HCT116 (cell line): ENCODE measurements at regions not wholly inside any gene's neighbourhood (a gene's known extent, or its start where the extent isn't known, plus 50 kb on each side); places are given as distances from the start of the nearest gene placed in this dataset.

Experiments
- ATAC-seq: fragments of 200-7000 bp; cut with Tn5 transposase; 2 replicates; pipeline ENCODE4 v1.9.1; 2020; ENCODE audit warnings: mild to moderate bottlenecking, moderate library complexity
- BruUV-seq: library from RNA; stranded (reverse); fragments of 400-500 nt; replicated peaks from 2 replicates; lab custom pipeline; 2021; lab: Mats Ljungman, UMichigan
- CTCF ChIA-PET: fragments of 300-600 bp; sonication (Branson Sonifier 250); formaldehyde crosslinking; loops from one replicate; lab custom pipeline; 2021; ENCODE audit warnings: antibody characterized with exemption; lab: Charles Lee
- POLR2A ChIA-PET: fragments of 300-600, 350-600 bp; sonication (Branson Sonifier 250); formaldehyde crosslinking; loops from one replicate; lab custom pipeline; 2021; ENCODE audit warnings: antibody characterized with exemption; lab: Charles Lee
- RAD21 ChIA-PET, 2 experiments: fragments of 300-600 bp; sonication (Branson Sonifier 250); formaldehyde crosslinking; loops; one replicate each; lab custom pipeline; 2023; ENCODE audit warnings: low total read pairs in 2 of 2; ENCODE audit not compliant: uncharacterized antibody in 2 of 2, unreplicated experiment in 2 of 2, low non-redundant PET in 1 of 2; lab: Charles Lee
- DNase-seq: peaks from one replicate; pipeline ENCODE4 v3.0.0-alpha.2; 2010; ENCODE audit warnings: low read depth, low spot score
- H2AFZ ChIP-seq: fragments of 200-600 bp; shearing (Covaris generic), sonication (generic); 2 replicates; pipeline ENCODE4 v1.6.1; 2017; ENCODE audit warnings: low read depth, mixed run types, mixed read lengths, antibody characterized with exemption, low read length; ENCODE audit not compliant: poor library complexity, severe bottlenecking
- H3K27ac ChIP-seq: 2 replicates; pipeline ENCODE4 v1.5.1; 2012; ENCODE audit warnings: low read depth, low read length
- H3K27me3 ChIP-seq: fragments of 200-600 bp; sonication (generic); 2 replicates; pipeline ENCODE4 v1.6.1; 2016; ENCODE audit warnings: mixed run types, low read length, mixed read lengths; ENCODE audit not compliant: insufficient read depth
- H3K36me3 ChIP-seq, 2 experiments: fragments of 200-500 bp in 1 of 2; fragments of 200-600 bp in 1 of 2; sonication (Bioruptor generic) in 1 of 2; sonication (generic) in 1 of 2; 2 replicates each; pipeline versions ENCODE4 v1.5.1 to v1.6.1; 2014 to 2016; ENCODE audit warnings: low read length in 2 of 2, inconsistent platforms in 1 of 2, mixed read lengths in 1 of 2, mixed run types in 1 of 2; ENCODE audit not compliant: insufficient read depth in 2 of 2, control insufficient read depth in 1 of 2
- H3K4me1 ChIP-seq, 2 experiments: fragments of 200-600 bp in 1 of 2; sonication (generic) in 1 of 2; 2 replicates each; pipeline versions ENCODE4 v1.5.1 to v1.6.1; 2012 to 2017; ENCODE audit warnings: low read length in 2 of 2, inconsistent platforms in 1 of 2, mild to moderate bottlenecking in 1 of 2, mixed read lengths in 1 of 2, mixed run types in 1 of 2, moderate library complexity in 1 of 2; ENCODE audit not compliant: insufficient read depth in 2 of 2, control insufficient read depth in 1 of 2
- H3K4me2 ChIP-seq: fragments of 200-600 bp; sonication (generic); 2 replicates; pipeline ENCODE4 v1.6.1; 2017; ENCODE audit warnings: mixed run types, low read length, mixed read lengths
- H3K4me3 ChIP-seq, 2 experiments: fragments of 200-600 bp in 1 of 2; sonication (generic) in 1 of 2; replicated peaks in 1 of 2; 2 replicates each; pipeline ENCODE4 v1.5.1; 2011 to 2016; ENCODE audit warnings: low read length in 2 of 2, control low read depth in 1 of 2, low read depth in 1 of 2, mild to moderate bottlenecking in 1 of 2, mixed read lengths in 1 of 2, mixed run types in 1 of 2
- H3K79me2 ChIP-seq: fragments of 200-600 bp; sonication (generic); 2 replicates; pipeline ENCODE4 v1.6.1; 2017; ENCODE audit warnings: mild to moderate bottlenecking, mixed run types, low read length, moderate library complexity, mixed read lengths; ENCODE audit not compliant: insufficient read depth
- H3K9ac ChIP-seq: fragments of 200-600 bp; sonication (generic); 2 replicates; pipeline ENCODE4 v1.6.1; 2016; ENCODE audit warnings: low read length, mixed read lengths
- H3K9me2 ChIP-seq: fragments of 200-600 bp; sonication (generic), shearing (Covaris generic); 2 replicates; pipeline ENCODE4 v1.6.1; 2017; ENCODE audit warnings: mixed run types, mild to moderate bottlenecking, moderate library complexity; ENCODE audit not compliant: insufficient read depth
- H3K9me3 ChIP-seq, 2 experiments: fragments of 200-500 bp in 1 of 2; fragments of 200-600 bp in 1 of 2; sonication (Bioruptor generic) in 1 of 2; sonication (generic) in 1 of 2; 2 replicates each; pipeline ENCODE4 v1.6.1; 2014 to 2017; ENCODE audit warnings: low read length in 2 of 2, mixed read lengths in 2 of 2, inconsistent platforms in 1 of 2, low read depth in 1 of 2, mild to moderate bottlenecking in 1 of 2, mixed run types in 1 of 2, moderate library complexity in 1 of 2; ENCODE audit not compliant: control insufficient read depth in 1 of 2, insufficient read depth in 1 of 2
- H4K20me1 ChIP-seq: fragments of 200-600 bp; sonication (generic), shearing (Covaris generic); 2 replicates; pipeline ENCODE4 v1.6.1; 2017; ENCODE audit warnings: mixed run types, mild to moderate bottlenecking, moderate library complexity; ENCODE audit not compliant: insufficient read depth
- CEBPB ChIP-seq: IDR thresholded peaks from 2 replicates; pipeline ENCODE4 v1.6.1; 2012; ENCODE audit warnings: low read depth
- EGR1 ChIP-seq: IDR thresholded peaks from 2 replicates; pipeline ENCODE4 v1.6.1; 2012; ENCODE audit warnings: low read depth
- ELF1 ChIP-seq: IDR thresholded peaks from 2 replicates; pipeline ENCODE4 v1.6.1; 2012; ENCODE audit warnings: low read depth, borderline replicate concordance
- FOSL1 ChIP-seq: IDR thresholded peaks from 2 replicates; pipeline ENCODE4 v1.6.1; 2012; ENCODE audit warnings: low read depth
- JUND ChIP-seq: IDR thresholded peaks from 2 replicates; pipeline ENCODE4 v1.6.1; 2012
- RAD21 ChIP-seq: IDR thresholded peaks from 2 replicates; pipeline ENCODE4 v1.6.1; 2012; ENCODE audit warnings: low read depth, mild to moderate bottlenecking
- REST ChIP-seq: IDR thresholded peaks from 2 replicates; pipeline ENCODE4 v1.6.1; 2012; ENCODE audit warnings: low read depth
- SIN3A ChIP-seq: IDR thresholded peaks from 2 replicates; pipeline ENCODE4 v1.6.1; 2012; ENCODE audit warnings: low read depth
- SRF ChIP-seq: IDR thresholded peaks from 2 replicates; pipeline ENCODE4 v1.6.1; 2012; ENCODE audit warnings: low read depth
- TCF7L2 ChIP-seq: IDR thresholded peaks from 2 replicates; pipeline ENCODE4 v1.7.0; 2011; ENCODE audit warnings: borderline replicate concordance, inconsistent platforms; ENCODE audit not compliant: insufficient read depth, insufficient read length; ENCODE audit errors: extremely low read depth
- YY1 ChIP-seq: IDR thresholded peaks from 2 replicates; pipeline ENCODE4 v1.6.1; 2011; ENCODE audit warnings: low read length, low read depth, moderate library complexity, mild to moderate bottlenecking; ENCODE audit not compliant: insufficient replicate concordance; ENCODE audit errors: extremely low read depth
- ZNF274 ChIP-seq: fragments of 200-500 bp; sonication (Bioruptor generic); IDR thresholded peaks from 2 replicates; pipeline ENCODE4 v1.6.1; 2014; ENCODE audit warnings: mild to moderate bottlenecking, low read depth, low read length, inconsistent platforms
- intact Hi-C: fragments of 100-400 bp; cut with micrococcal nuclease; formaldehyde crosslinking; loops from 2 replicates; pipeline ENCODE4 v1.10.0; 2022
- TF ChIP-seq, protein P1 (sequence below): IDR thresholded peaks from 2 replicates; pipeline ENCODE4 v1.6.1; 2011; ENCODE audit warnings: mild to moderate bottlenecking, low read length, moderate library complexity; ENCODE audit not compliant: insufficient replicate concordance; ENCODE audit errors: extremely low read depth
- TF ChIP-seq, protein P2 (sequence below): IDR thresholded peaks from 2 replicates; pipeline ENCODE4 v1.6.1; 2012
- TF ChIP-seq, protein P3 (sequence below): IDR thresholded peaks from 2 replicates; pipeline ENCODE4 v1.6.1; 2012

DNA sequence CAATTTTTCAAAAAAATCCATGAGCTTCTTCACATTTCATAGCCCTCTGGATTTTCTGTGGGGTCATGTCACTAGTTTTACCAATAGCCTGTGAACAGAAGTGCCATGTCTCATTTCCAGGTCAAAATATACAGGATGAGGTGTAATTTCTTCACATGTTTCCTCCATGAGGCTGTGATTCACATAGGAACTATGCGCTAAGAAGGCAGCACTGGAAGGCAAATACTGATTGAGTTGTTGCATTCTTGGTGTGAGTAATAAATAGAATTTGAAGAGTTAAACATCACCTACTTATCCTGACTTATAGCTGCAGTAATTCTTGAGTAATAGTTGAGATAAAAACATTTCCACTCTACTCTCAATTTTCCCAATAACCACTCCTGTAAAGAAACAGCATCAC, 442.3 kb downstream of the HAO1 start (continued):
- TF ChIP-seq, protein P1, sequence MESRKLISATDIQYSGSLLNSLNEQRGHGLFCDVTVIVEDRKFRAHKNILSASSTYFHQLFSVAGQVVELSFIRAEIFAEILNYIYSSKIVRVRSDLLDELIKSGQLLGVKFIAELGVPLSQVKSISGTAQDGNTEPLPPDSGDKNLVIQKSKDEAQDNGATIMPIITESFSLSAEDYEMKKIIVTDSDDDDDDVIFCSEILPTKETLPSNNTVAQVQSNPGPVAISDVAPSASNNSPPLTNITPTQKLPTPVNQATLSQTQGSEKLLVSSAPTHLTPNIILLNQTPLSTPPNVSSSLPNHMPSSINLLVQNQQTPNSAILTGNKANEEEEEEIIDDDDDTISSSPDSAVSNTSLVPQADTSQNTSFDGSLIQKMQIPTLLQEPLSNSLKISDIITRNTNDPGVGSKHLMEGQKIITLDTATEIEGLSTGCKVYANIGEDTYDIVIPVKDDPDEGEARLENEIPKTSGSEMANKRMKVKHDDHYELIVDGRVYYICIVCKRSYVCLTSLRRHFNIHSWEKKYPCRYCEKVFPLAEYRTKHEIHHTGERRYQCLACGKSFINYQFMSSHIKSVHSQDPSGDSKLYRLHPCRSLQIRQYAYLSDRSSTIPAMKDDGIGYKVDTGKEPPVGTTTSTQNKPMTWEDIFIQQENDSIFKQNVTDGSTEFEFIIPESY = no peak
- TF ChIP-seq SIN3A (no peak), CEBPB (no peak), ZNF274 (no peak)

- DNase-seq (no peak), ATAC-seq (no peak)
- Histone ChIP-seq H3K9me3 (peaks cover 0 to 23% of the 10 kb centered on the region in 2 experiments; a peak in 1 of 4 replicates), H3K4me2 (no peak overlapping the region), H2AFZ (no peak overlapping the region), H3K27me3 (no peaks in the 10 kb centered on the region), H3K4me1 (no peaks in the 10 kb centered on the region), H3K36me3 (no peaks in the 10 kb centered on the region), H3K4me3 (no peak overlapping the region), H4K20me1 (no peaks in the 10 kb centered on the region), H3K79me2 (no peaks in the 10 kb centered on the region), H3K9me2 (no peaks in the 10 kb centered on the region), H3K27ac (no peak overlapping the region), H3K9ac (no peak overlapping the region)
- ChIA-PET CTCF (no interaction called here), RAD21 (no interaction called here), POLR2A (no interaction called here)
- intact Hi-C loops = no loop called here
- BruUV-seq = no TSS peak
- TF ChIP-seq, protein P2, sequence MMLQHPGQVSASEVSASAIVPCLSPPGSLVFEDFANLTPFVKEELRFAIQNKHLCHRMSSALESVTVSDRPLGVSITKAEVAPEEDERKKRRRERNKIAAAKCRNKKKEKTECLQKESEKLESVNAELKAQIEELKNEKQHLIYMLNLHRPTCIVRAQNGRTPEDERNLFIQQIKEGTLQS = no peak
- TF ChIP-seq CEBPB = no peak
- no peak for TF ChIP-seq EGR1
- TF ChIP-seq RAD21 = no peak
- TF ChIP-seq YY1 = no peak
- no peak for TF ChIP-seq JUND
- no peak for TF ChIP-seq TCF7L2
- TF ChIP-seq SRF = no peak
- TF ChIP-seq, protein P1 = no peak
- no peak for TF ChIP-seq ELF1
- TF ChIP-seq, protein P3, sequence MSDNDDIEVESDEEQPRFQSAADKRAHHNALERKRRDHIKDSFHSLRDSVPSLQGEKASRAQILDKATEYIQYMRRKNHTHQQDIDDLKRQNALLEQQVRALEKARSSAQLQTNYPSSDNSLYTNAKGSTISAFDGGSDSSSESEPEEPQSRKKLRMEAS = no peak
- TF ChIP-seq FOSL1 = no peak
- TF ChIP-seq SIN3A = no peak
- TF ChIP-seq REST = no peak
Observed at GRCh38 chr20:7499201-7499600, 441.1 kb downstream of the HAO1 start.
